ENCODE measurements at regions not wholly inside any gene's neighbourhood (a gene's known extent, or its start where the extent isn't known, plus 50 kb on each side); places are given as distances from the start of the nearest gene placed in this dataset.
"Not testable (repeated sequence)": the region's sequence is repeated elsewhere in the genome, so short reads cannot be mapped to it uniquely, and the experiment has no call there.

DNA sequence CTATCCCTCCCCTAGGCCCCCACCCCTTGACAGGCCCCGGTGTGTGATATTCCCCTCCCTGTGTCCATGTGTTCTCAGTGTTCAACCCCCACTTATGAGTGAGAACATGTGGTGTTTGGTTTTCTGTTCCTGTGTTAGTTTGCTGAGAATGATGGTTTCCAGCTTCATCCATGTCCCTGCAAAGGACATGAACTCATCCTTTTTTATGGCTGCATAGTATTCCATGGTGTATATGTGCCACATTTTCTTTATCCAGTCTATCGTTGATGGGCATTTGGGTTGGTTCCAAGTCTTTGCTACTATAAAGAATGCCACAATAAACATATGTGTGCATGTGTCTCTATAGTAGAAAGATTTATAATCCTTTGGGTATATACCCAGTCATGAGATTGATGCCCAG lies 55.3 kb upstream of the PDZD8 start:
- TF ChIP-seq, protein P1, sequence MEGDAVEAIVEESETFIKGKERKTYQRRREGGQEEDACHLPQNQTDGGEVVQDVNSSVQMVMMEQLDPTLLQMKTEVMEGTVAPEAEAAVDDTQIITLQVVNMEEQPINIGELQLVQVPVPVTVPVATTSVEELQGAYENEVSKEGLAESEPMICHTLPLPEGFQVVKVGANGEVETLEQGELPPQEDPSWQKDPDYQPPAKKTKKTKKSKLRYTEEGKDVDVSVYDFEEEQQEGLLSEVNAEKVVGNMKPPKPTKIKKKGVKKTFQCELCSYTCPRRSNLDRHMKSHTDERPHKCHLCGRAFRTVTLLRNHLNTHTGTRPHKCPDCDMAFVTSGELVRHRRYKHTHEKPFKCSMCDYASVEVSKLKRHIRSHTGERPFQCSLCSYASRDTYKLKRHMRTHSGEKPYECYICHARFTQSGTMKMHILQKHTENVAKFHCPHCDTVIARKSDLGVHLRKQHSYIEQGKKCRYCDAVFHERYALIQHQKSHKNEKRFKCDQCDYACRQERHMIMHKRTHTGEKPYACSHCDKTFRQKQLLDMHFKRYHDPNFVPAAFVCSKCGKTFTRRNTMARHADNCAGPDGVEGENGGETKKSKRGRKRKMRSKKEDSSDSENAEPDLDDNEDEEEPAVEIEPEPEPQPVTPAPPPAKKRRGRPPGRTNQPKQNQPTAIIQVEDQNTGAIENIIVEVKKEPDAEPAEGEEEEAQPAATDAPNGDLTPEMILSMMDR (IDR thresholded peaks at IDR 0.05), result not testable (repeated sequence)
- not testable (repeated sequence) for TF ChIP-seq ZFX (IDR thresholded peaks at IDR 0.05; ENCODE audit: borderline replicate concordance)

Measured in 22Rv1 (cell line).